ENCODE measurements at regions not wholly inside any gene's neighbourhood (a gene's known extent, or its start where the extent isn't known, plus 50 kb on each side); places are given as distances from the start of the nearest gene placed in this dataset.

GRCh38 chr3:166422556-166422955, 585.3 kb upstream of the BCHE start:
- no peak for DNase-seq (ENCODE audit: low spot score)
- no peak for TF ChIP-seq CTCF (conservative IDR thresholded peaks at IDR 0.05; ENCODE audit: low read depth)
- POLR2A ChIA-PET (ENCODE audit: low non-redundant PET), result no interaction called here
- CTCF ChIA-PET, result no interaction called here
- no peak overlapping the region for H3K27ac ChIP-seq

- ChIA-PET POLR2A (ENCODE audit: low non-redundant PET) (no interaction called here), CTCF (no interaction called here)
- no peak overlapping the region for H3K27ac ChIP-seq
- TF ChIP-seq CTCF (conservative IDR thresholded peaks at IDR 0.05; ENCODE audit: low read depth), result no peak
- DNase-seq (ENCODE audit: low spot score), result no peak
Observed at GRCh38 chr3:166420071-166420470, 582.8 kb upstream of the BCHE start.

GRCh38 chr3:166405896-166406295, 568.7 kb upstream of the BCHE start:
- ChIA-PET POLR2A (ENCODE audit: low non-redundant PET) (no interaction called here), CTCF (interaction anchor here (0.6 kb wide), 1 partner anchor 13 kb away, joined by 3 read pairs; no protein-coding TSS in a partner anchor)
- no peak overlapping the region for H3K27ac ChIP-seq
- DNase-seq (ENCODE audit: low spot score), result no peak
- no peak for TF ChIP-seq CTCF (conservative IDR thresholded peaks at IDR 0.05; ENCODE audit: low read depth)

- ChIA-PET CTCF (no interaction called here), POLR2A (ENCODE audit: low non-redundant PET) (no interaction called here)
Observed at GRCh38 chr3:166405465-166405864, 568.2 kb upstream of the BCHE start.

GRCh38 chr3:166390303-166390702, 553.1 kb upstream of the BCHE start:
- ChIA-PET CTCF (no interaction called here), POLR2A (ENCODE audit: low non-redundant PET) (no interaction called here)
- TF ChIP-seq CTCF (conservative IDR thresholded peaks at IDR 0.05; ENCODE audit: low read depth), result no peak
- H3K27ac ChIP-seq, result no peak overlapping the region
- DNase-seq (ENCODE audit: low spot score), result no peak

More at GRCh38 chr3:166405465-166405864, 568.2 kb upstream of the BCHE start:
- TF ChIP-seq CTCF (conservative IDR thresholded peaks at IDR 0.05; ENCODE audit: low read depth), result no peak
- H3K27ac ChIP-seq, result no peak overlapping the region
- DNase-seq (ENCODE audit: low spot score), result no peak

GRCh38 chr3:166388321-166388720, 551.1 kb upstream of the BCHE start:
- CTCF ChIA-PET, result no interaction called here
- no peak for DNase-seq (ENCODE audit: low spot score)
- POLR2A ChIA-PET (ENCODE audit: low non-redundant PET), result no interaction called here
- no peak for TF ChIP-seq CTCF (conservative IDR thresholded peaks at IDR 0.05; ENCODE audit: low read depth)
- H3K27ac ChIP-seq, result no peak overlapping the region

- DNase-seq (ENCODE audit: low spot score), result no peak
- ChIA-PET POLR2A (ENCODE audit: low non-redundant PET) (no interaction called here), CTCF (no interaction called here)
- no peak overlapping the region for H3K27ac ChIP-seq
- no peak for TF ChIP-seq CTCF (conservative IDR thresholded peaks at IDR 0.05; ENCODE audit: low read depth)
Observed at GRCh38 chr3:166372571-166373106, 535.4 kb upstream of the BCHE start.

Measured in RWPE1 (cell line).